Breast epithelium (tissue), 3 donors: ENCODE measurements at regions not wholly inside any gene's neighbourhood (a gene's known extent, or its start where the extent isn't known, plus 50 kb on each side); places are given as distances from the start of the nearest gene placed in this dataset.

Experiments
- CTCF ChIP-seq, 3 donors: fragments of 450-650 bp; IDR thresholded peaks; one replicate each; pipeline ENCODE4 v1.5.1; 2016 to 2017; ENCODE audit warnings: antibody characterized with exemption in 3 of 3, mild to moderate bottlenecking in 3 of 3, moderate library complexity in 3 of 3
- POLR2A ChIP-seq: fragments of 450-650 bp; IDR thresholded peaks from one replicate; pipeline ENCODE4 v1.6.1; 2016; ENCODE audit warnings: antibody characterized with exemption, mild to moderate bottlenecking, moderate library complexity
- POLR2AphosphoS5 ChIP-seq, 3 donors: sonication (generic); formaldehyde crosslinking; IDR thresholded peaks; one replicate each; pipeline ENCODE4 v1.6.1; 2017; ENCODE audit warnings: antibody characterized with exemption in 3 of 3

- TF ChIP-seq CTCF (IDR thresholded peaks at IDR 0.05): no peak
- TF ChIP-seq POLR2A: no peak
- TF ChIP-seq POLR2AphosphoS5 (IDR thresholded peaks at IDR 0.05): no peak
These were observed 142.4 kb upstream of the ZNF608 start for GRCh38 chr5:124888622-124889485.
